Suprapubic skin (tissue), 3 donors: ENCODE measurements at regions not wholly inside any gene's neighbourhood (a gene's known extent, or its start where the extent isn't known, plus 50 kb on each side); places are given as distances from the start of the nearest gene placed in this dataset.
"Not testable (repeated sequence)": the region's sequence is repeated elsewhere in the genome, so short reads cannot be mapped to it uniquely, and the experiment has no call there.

Experiments
- CTCF ChIP-seq, 2 donors: fragments of 200-600 bp in 1 of 2; fragments of 450-650 bp in 1 of 2; sonication (generic) in 1 of 2; IDR thresholded peaks; one replicate each; pipeline ENCODE4 v1.5.1; 2016 to 2019; ENCODE audit warnings: antibody characterized with exemption in 2 of 2, mild to moderate bottlenecking in 1 of 2, moderate library complexity in 1 of 2
- EP300 ChIP-seq: sonication (generic); formaldehyde crosslinking; IDR thresholded peaks from one replicate; pipeline ENCODE4 v1.6.1; 2017; ENCODE audit warnings: antibody characterized with exemption
- POLR2A ChIP-seq, 2 donors: fragments of 450-650 bp; IDR thresholded peaks; one replicate each; pipeline ENCODE4 v1.6.1; 2017; ENCODE audit warnings: antibody characterized with exemption in 2 of 2, mild to moderate bottlenecking in 2 of 2, moderate library complexity in 2 of 2

- not testable (repeated sequence) for TF ChIP-seq CTCF (IDR thresholded peaks at IDR 0.05); EP300; POLR2A (IDR thresholded peaks at IDR 0.05)
Measured at GRCh38 chr7:29671286-29671685, 107.7 kb downstream of the PRR15 start.
